GM19239 (cell line): ENCODE measurements at regions not wholly inside any gene's neighbourhood (a gene's known extent, or its start where the extent isn't known, plus 50 kb on each side); places are given as distances from the start of the nearest gene placed in this dataset.

ENCODE experiments used
- DNase-seq: peaks from one replicate; pipeline ENCODE4 v3.0.0; 2011; ENCODE audit warnings: low spot score; ENCODE audit not compliant: insufficient read length
- FAIRE-seq: peaks from 2 replicates; lab custom pipeline; 2011; peaks lifted over from hg19 to GRCh38; lab: Jason Lieb, UNC

DNA sequence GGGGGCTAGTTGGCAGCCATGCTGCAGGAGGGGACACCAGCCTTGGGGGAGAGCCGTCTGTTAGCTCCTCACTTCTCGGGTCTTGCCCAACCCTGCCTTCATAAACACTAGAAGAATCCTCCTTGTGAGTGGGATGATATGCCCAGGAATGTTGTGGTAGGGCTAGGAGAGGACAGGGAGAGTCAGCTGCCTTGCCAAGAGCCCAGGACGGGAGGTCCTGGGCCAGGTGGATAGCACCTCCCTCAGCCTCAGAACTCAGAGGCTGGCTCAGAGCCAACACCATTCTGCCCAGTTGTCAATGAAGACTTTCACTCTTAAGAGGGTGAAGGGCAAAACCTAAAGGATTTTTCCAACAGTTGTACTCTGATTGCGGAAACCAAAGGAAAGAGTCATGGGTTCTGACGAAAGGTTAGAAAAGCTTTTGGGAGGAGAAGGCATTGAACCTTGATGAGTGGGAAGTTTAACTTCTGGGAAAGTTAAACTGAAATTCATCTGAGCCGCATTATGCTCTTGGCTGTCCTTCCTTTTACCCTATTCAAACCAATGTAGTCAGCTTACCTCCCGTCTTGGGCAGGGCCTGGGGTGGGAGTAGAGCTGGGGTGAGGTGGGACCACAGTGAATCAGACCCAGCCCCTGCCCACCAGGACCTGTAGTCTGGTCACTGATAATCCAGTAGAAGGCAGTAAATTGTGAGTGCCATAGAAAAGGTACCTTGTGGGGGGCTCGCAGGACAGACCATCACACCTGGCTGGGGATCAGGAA lies 81.9 kb downstream of the FAM43A start:
- DNase-seq = no peak

GRCh38 chr3:194768586-194768985 lies 82.9 kb downstream of the FAM43A start:
- DNase-seq (no peak), FAIRE-seq (no peak)

More for the DNA sequence above, 81.9 kb downstream of the FAM43A start:
- no peak for FAIRE-seq

- DNase-seq (peak; percentile 63), FAIRE-seq (peak; percentile 98)
These were observed 83.4 kb downstream of the FAM43A start for GRCh38 chr3:194769020-194769643.

DNA sequence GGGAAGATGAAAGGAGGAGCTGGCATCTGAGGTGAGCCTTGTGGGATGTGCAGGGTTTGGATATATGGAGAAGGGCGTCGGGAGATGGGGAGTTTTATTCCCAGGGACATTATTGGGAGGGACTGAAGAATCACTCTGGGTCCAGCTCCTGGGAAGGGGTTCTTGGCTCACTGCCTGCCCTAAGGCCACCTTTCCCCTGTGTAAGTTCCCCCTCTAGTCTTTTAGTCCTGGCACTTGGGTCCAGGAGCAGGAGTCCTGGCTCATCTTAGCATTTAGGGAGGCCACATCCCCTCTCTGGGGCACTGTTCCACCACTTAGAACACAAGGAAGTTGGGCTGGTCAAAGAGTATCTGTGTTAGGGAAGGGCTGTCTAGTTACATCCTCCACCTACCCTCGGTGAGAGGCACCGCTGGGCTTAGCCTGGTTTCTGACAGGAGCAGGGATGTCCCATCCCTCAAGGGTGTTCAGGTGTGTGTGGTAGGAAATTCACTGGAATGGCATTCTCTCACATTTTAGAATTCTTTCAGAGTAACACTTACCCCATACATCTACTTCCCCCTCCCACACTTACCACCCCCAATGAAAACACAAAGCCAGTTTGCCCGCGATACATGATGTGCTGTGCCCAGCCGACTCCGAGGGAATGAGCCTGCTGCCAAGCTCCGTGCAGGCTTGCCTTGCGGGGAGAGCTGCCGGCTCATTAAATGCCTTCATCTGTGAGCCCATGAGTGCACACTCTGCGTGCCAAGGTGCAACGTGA lies 86.7 kb downstream of the FAM43A start:
- FAIRE-seq = no peak
- DNase-seq = no peak

DNA sequence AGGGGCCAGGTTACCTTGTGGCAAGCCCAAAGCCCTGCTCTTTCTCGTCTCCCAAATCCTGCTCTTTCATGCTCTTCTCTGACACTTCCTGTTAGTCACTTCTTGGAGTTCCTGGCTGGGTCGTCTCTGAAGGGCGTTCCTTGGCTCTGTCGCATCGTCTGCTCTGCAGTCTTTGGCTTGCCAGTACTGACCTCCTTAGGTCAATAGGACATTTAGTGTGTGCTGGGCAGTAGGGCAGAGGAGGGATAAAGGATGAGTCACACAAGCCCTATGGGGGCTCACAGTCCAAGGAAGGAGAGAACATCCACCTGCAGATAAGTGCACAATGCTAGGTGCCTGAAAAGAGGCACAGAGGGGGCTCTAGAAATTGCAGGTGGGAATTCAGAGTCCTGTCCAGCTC lies 87.5 kb downstream of the FAM43A start:
- FAIRE-seq (no peak), DNase-seq (no peak)

DNA sequence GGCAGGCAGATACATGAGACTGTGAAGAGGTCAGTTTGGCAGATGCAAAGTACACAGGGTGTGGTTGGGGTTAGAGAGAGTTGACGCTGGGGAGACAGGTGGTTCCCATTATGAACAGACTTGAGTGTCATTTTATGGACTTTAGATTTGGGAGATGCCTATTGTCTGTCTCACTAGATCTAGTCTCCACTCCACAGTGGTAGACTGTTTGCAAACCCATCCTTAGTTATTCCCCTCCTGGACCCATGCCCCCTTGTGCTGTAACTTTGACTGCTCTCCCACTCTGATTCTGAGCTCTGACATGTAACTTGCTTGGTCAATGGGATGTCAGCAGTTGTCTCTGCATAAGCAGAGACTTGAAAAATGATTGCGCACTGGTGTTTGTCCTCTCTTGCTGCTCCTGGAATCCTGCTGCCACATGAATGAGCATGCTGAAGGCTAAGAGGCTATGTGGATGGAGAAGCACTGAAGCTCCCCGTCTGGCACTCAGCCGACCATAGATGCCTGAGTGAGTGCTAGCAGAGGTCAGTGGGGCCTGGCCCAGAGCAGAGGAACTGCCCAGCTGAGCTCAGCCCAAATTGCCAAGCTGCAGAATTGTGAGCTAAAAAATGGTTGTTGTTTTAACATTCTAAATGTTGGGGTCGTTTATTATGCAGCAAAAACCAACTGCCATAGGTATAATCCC lies 88.2 kb downstream of the FAM43A start:
- no peak for FAIRE-seq

DNA sequence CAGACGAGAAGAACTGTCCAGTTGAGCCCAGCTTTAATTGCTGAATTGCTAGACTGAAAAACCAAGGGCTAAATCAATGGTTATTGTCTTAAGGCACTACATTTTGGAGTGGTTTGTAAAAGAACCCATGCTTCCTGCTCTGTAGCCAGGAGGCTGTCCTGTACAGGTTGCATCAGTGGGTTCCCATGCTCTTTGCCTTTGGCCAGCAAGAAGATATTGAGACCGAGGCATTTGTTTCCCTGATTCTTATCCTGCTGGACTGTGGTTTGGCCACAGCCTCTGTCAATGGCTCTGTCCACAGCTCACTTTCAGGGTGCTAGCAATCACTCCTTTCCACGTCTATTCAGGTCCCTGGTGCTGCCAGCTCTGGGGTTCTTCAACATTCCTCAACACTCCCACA lies 89.6 kb downstream of the FAM43A start:
- DNase-seq = no peak

More for the DNA sequence above, 88.2 kb downstream of the FAM43A start:
- no peak for DNase-seq

DNA sequence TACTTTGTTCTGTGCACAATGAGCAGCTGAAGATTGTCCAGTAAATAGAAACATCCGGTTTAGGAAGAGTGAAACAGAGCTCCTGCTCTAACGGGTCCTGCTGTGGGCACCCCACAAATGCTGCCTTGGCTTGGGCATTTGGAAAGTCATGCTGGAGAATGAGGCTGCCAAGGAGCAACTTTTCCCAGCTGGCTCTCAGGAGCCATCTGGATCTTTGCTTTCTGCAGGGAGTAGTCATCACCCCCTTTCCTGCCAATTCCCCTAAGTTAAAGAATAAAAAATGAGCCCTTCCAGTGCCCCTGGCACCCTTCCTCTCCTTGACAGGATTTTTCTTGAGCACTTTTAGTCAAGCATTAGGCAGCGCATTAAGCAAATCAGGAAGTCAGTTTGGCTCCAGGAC lies 90.0 kb downstream of the FAM43A start:
- DNase-seq = no peak
- no peak for FAIRE-seq

More for the DNA sequence above, 89.6 kb downstream of the FAM43A start:
- FAIRE-seq = no peak

GRCh38 chr3:194777729-194778128 lies 92.0 kb downstream of the FAM43A start:
- DNase-seq (no peak), FAIRE-seq (no peak)

DNA sequence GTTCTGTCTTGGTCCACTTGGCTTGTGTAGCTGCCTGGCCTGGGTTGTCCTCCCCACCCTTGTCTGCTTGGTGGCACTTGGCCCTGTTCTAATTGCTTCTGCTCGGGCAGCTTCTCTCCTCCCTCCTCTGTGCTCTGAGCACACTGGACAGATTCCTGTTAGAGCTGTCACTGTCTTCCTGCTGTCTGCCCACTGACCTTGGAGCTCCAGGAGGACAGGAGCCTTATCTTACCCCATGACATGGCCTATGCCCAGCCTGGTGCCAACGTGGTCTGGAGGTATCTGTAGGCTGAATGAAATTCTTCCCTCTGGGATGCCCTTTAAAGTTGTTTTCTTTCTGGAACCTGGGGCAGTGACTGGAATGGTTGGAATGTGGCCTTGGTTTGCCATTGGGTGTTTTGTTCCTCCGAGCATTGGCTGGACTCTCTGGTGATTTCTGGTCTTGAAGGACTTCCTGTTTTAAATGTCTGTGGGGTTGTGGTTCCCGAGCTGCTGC lies 94.1 kb downstream of the FAM43A start:
- DNase-seq = no peak
- FAIRE-seq = no peak

DNA sequence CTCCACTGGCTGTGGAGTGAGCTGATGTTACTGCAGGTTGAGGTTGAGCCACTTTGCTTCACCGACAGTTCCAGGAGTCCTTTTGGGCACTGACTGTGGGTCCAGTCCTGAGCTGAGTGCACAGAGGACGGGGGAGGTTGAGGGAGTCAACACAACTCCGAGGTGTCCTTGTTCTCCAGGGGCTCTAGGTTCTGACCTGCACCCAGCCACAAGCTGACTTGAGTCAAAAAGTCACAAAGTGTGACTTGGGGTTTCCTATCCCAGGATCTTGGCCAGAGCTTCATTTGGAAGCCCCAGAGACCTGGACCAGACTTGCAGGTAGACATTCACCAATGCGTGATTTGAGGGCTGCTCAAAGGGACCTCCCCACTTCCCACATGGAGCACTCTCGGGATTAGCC lies 95.0 kb downstream of the FAM43A start:
- no peak for DNase-seq
- no peak for FAIRE-seq

DNA sequence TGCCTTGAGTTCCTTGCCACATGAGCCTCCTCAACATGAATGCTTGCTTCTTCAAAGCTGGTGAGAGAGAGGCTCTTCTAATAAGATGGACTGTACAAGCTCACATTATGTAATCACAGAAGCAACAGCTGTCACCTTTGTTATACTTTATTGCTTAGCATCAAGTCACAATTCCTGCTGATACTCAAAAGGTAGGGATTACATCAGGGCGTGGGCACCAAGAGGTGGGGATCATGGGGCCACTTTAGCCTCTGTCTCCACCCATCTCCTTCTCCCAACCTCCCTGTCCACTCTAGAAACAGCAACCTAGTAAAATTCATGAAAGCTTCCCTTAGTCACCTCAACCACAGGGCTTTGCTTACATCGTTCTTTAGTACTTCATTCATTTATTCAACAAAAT lies 95.9 kb downstream of the FAM43A start:
- FAIRE-seq = no peak
- DNase-seq = no peak

DNA sequence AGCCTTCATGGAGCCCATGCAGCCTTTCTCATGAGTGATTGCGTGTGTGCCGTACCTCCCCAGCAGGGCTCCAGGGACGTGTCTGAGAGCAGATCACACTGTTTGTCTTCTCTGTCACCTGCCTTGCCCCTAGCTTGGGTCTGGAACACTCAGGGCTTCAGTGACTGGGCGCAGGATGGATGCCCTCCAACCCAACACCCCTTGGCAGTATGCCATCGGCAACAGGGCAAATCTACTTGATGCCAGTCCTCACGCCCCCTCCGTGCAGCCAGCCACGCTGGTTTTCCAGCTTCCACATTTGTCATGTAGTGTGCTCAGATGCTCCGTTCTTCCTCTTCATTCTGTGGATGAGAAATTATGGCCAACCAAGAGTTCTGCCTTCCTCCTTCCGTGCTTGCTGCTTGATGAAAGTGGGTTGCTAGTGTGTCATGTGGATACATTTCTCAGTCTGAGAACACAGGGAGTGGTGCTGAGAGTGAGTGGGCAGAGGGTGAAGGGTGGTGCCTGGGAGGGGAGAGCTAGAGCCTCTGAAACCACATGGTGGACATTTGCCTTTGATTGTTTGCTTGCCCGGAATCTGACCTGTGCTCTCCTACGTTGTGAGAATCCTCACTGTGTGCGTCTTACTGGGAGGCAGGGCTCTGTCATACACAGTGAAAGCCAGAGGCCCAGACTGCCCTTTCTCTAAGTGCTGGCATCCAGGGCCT lies 97.2 kb downstream of the FAM43A start:
- FAIRE-seq (no peak), DNase-seq (no peak)

DNA sequence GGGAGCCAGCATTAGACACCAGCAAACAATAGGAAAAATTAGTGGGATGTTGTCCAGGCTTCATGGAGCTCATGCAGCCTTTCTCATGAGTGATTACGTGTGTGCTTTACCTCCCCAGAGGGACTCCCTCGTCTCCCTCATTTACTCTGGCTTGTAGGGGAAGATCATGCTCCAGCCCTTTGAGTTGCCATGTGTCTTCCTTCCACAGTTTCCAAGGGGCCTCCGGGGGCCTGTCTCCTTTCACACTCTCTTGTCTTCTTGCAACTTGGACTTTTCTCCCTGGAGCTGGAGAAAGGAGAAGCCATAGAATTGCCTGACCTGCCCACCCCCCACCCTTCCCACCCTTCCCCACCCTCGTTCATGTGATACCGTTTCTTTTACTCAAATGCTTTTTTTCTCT lies 98.7 kb downstream of the FAM43A start:
- no peak for FAIRE-seq

DNA sequence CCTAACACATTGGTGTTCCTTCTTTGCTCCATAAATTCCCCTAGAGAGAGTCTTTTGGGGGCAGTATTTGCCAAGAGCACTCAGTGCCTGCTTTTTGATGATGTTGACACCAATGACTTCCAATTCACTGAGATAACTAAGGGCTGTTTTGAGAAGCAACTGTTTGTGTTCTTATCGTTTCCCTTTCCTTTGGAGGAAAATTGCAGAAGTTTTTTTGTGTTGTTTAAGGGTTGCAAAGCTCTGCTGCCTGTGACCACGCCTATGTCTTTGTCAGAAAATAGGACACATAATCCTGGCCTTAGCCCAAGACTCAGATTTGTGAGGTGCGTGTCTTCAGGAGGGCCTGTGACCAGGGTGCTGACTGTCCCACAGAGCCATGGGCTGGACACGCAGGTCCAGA lies 99.6 kb downstream of the FAM43A start:
- FAIRE-seq (no peak), DNase-seq (no peak)

More for the DNA sequence above, 98.7 kb downstream of the FAM43A start:
- no peak for DNase-seq

- no peak for DNase-seq
- FAIRE-seq = no peak
These were observed 101.4 kb downstream of the FAM43A start for GRCh38 chr3:194787072-194787471.

- FAIRE-seq (no peak), DNase-seq (no peak)
These were observed 102.0 kb downstream of the FAM43A start for GRCh38 chr3:194787650-194788049.

DNA sequence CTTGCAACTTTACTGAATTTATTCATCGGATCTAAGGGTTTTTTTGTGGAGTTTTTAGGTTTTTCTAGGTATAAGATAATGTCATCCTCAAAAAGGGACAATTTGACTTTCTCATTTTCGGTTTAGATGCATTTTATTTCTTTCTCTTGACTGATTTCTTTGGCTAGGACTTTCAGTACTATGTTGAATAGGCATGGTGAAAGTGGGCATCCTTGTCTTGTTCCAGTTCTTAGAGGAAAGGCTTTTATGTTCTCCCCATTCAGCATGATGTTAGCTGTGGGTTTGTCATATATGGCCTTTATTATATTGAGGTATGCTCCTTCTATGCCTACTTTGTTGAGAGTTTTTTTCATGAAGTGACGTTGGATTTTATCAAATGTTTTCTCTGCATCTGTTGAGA lies 106.7 kb downstream of the FAM43A start:
- FAIRE-seq (no peak), DNase-seq (no peak)

- FAIRE-seq = no peak
- no peak for DNase-seq
These were observed 112.0 kb downstream of the FAM43A start for GRCh38 chr3:194797555-194798250.
